SHP77 treated with DMSO at 0.1 percent for 48 hours (cell line): ENCODE measurements at regions not wholly inside any gene's neighbourhood (a gene's known extent, or its start where the extent isn't known, plus 50 kb on each side); places are given as distances from the start of the nearest gene placed in this dataset.

Experiments
- DNase-seq: peaks from one replicate; lab custom pipeline; 2025; lab: John Stamatoyannopoulos, UW

GRCh38 chr12:98217257-98217656 lies 298.1 kb upstream of the TMPO start:
- DNase-seq: no peak

GRCh38 chr12:98220636-98221035 lies 294.8 kb upstream of the TMPO start:
- no peak for DNase-seq

- DNase-seq: no peak
These were observed 294.1 kb upstream of the TMPO start for GRCh38 chr12:98221243-98221808.

GRCh38 chr12:98222135-98222534 lies 293.3 kb upstream of the TMPO start:
- DNase-seq: no peak

GRCh38 chr12:98224584-98225221 lies 290.7 kb upstream of the TMPO start:
- DNase-seq: no peak

- no peak for DNase-seq
These were observed 288.2 kb upstream of the TMPO start for GRCh38 chr12:98227162-98227561.

- no peak for DNase-seq
These were observed 286.5 kb upstream of the TMPO start for GRCh38 chr12:98228683-98229539.

- DNase-seq: no peak
These were observed 285.9 kb upstream of the TMPO start for GRCh38 chr12:98229540-98229924.

- no peak for DNase-seq
These were observed 282.5 kb upstream of the TMPO start for GRCh38 chr12:98232753-98233390.

- no peak for DNase-seq
These were observed 280.1 kb upstream of the TMPO start for GRCh38 chr12:98235301-98235700.

- no peak for DNase-seq
These were observed 276.8 kb upstream of the TMPO start for GRCh38 chr12:98238515-98239130.

- DNase-seq: no peak
These were observed 272.2 kb upstream of the TMPO start for GRCh38 chr12:98243190-98243589.

GRCh38 chr12:98244136-98244535 lies 271.3 kb upstream of the TMPO start:
- DNase-seq: no peak

- no peak for DNase-seq
These were observed 262.0 kb upstream of the TMPO start for GRCh38 chr12:98253207-98254037.

GRCh38 chr12:98256830-98257229 lies 258.6 kb upstream of the TMPO start:
- no peak for DNase-seq

- DNase-seq: no peak
These were observed 255.7 kb upstream of the TMPO start for GRCh38 chr12:98259693-98260092.

- no peak for DNase-seq
These were observed 255.1 kb upstream of the TMPO start for GRCh38 chr12:98260276-98260675.

GRCh38 chr12:98262902-98263301 lies 252.5 kb upstream of the TMPO start:
- DNase-seq: no peak

GRCh38 chr12:98274430-98275130 lies 240.8 kb upstream of the TMPO start:
- DNase-seq: no peak

GRCh38 chr12:98275131-98275475 lies 240.3 kb upstream of the TMPO start:
- DNase-seq: no peak

- DNase-seq: no peak
These were observed 235.2 kb upstream of the TMPO start for GRCh38 chr12:98280152-98280551.
